NCI-H1436 (cell line): ENCODE measurements at regions not wholly inside any gene's neighbourhood (a gene's known extent, or its start where the extent isn't known, plus 50 kb on each side); places are given as distances from the start of the nearest gene placed in this dataset.

Source experiments
- DNase-seq: peaks from one replicate; lab custom pipeline; 2025; lab: John Stamatoyannopoulos, UW

DNA sequence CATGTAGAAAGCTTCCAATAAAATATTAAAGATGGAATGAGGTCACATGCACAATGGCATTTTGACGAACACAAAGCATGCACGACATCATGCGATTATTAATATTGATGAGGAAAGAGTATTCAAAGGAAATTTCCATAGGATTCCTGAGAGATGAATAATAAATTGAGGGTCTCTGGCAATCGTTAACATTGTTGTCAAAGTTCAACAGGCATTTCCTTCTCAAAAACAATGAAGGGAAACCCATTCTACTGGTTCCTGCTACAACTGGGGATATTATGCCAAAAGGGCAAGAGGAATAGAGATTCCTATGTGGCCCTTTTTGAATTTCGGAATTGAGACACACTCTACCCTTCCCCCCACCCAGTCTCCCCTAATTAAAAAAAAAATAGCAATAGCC, 128.3 kb upstream of the NUDT7 start:
- no peak for DNase-seq

DNA sequence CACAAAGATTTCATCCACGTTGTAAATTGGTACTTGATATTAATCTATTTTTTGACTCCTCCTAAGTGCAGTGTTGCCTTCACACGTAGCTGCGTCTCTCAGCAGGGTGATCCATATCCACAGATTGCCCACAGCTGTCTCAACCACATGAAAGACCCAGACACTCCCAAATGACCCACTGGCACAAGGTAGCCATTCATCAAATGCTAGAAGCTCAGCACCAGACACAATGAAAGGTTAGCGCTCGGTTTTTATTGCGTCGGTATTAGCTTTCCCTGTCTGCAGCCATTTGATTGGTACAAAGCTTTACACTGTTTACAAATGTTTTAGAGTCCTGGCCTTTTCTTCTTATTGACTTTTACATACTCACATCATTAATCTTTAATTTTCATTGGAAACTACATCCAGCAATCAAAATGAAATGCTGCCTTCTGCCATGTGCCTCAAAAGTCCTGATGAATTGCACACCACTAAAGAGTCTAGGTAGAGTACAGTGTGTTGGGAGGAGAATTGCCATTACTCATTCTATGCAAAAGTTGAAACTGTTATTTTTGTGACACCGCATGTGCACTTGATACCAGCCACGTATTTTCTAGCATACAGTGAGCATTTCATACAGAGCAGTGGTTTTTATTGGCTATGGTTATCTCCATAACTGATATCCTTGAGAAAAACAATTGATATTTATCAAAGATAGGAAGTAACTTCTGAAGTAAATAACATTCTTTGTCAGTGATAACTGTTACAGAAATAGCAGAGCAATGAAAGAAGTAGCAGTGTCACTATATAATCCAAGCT, 127.3 kb upstream of the NUDT7 start:
- no peak for DNase-seq

DNA sequence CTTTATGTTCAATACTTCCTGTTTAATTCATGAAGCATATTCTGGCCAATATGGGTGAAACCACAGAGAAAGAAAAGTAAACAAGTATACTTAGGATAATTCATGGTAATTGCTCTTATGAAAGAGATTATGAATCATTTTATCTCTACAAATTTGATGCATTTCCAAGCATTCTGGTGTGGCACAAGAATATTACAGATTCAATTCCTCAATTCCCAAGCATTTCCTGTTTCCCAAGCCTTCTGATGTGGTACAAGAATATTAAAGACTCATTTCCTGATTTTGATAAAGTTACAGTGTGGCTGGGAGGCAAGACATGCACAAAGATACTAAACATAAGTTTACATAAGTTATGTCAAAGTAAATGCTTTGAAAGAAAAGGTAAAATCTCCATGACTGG, 126.1 kb upstream of the NUDT7 start:
- DNase-seq = no peak

DNA sequence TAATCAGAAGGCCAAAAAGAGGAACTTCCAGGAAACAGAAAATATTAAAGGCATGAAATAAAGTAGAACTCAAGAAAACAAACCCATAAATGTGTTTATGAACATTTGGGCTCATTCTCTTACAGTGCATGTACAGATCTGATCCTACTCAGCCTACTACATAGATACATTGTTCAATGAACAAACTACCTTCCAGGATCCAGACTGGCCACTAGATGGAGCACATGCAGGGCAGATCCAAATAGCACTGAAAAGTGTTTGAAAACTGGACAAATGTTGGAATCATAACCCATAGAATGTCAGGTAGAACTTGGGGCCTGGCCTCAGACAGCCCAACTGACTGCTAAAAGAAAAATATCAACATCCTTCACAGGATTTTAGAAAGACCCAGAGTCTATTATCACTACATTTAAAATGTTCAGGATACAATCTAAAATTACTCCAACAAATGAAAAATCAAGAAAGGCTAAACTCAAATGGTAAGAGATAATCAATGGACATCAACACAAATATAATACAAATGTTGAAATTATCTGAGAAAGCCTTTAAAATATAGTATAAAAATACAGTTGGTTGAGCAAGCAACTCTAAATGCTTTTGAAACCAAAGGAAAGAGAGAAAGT, 122.4 kb upstream of the NUDT7 start:
- DNase-seq = peak; percentile 33

DNA sequence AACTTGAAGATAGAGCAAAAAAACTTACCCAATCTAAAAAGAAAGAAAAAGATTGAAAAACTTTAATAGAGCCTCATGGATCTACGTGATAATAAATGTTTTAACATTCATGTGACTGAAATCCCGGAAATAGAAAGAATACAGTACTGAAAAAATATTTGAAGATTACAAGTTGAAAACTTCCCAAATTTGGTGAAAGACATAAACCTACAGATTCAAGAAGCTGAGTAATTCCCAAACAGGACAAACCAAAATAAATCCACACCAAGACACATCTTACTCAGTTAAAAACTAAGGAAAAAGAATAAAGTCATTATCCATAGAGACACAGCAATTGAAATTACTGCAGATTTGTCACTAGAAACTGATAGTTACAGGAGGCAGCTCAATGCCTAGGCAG, 121.8 kb upstream of the NUDT7 start:
- DNase-seq = no peak

DNA sequence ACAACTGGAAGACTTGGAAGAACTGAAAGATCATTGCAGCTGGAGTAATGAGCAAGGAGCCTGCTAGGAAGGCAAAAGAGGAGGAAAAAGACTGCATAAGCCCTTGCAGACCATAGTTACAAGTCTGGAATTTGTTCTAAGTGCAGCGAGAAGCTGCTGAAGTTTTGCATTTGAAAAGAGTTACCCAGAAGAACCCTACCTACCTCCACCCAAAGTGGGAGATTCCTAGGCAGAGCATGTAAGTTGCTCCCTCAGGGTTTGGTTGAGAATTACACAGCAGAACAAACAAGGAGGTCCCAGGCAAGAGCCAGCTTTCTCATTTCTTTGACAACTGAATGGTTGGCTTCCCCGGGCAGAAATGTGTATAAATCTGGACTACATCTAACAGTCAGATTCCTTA, 118.7 kb upstream of the NUDT7 start:
- DNase-seq = no peak

DNA sequence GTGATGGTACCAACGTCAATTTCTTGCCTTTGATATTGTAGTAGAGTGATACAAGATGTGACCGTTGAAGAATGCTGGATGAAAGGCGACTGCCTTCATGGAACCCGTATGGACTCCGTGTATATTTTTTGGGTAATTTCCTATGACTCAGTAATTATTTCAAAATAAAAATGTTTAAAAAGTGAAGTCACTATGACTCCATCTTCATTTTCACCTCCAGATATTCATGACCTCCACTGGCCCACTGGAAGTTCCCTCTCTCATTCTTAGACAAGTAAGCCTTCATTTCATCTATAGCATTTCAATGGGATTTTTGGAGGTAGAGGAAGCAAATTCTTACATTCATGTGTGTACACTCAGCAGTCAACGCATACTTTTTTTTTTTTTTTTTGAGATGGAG, 111.8 kb upstream of the NUDT7 start:
- no peak for DNase-seq

DNA sequence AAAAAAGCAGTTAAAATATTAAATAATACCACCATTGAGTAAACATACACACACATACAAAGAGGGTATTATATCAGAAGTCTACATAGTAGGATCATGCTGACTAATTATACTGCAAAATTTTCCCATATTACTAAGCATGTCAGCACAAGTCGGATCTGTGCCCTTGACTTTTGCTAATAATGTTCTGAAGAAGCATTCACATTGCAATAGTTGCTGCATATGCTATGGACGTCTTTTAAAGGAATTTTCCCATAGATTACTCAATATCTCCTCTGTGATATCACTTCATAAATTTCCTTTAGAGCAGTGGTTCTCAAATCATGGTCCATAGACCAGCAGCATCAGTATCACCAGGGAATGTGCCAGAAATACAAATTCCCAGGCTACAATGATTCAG, 110.9 kb upstream of the NUDT7 start:
- no peak for DNase-seq

DNA sequence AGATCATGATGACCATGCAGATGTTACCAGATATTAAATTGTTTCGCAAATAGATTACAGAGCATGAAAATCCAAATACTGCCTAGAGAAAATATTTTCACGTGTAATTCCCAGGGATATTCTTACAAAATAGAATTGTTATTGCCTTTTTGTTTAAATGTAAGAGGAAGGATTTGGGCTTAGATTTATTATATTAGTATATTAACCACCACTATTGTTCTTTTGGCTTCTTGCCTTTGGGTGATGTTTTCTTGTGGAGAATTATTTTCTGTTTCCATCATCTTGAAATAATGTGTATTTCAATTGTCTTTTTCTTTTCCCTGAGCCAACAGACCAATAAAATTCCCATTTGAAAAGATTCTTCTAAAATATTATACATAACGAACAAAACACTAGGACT, 109.7 kb upstream of the NUDT7 start:
- DNase-seq = no peak

DNA sequence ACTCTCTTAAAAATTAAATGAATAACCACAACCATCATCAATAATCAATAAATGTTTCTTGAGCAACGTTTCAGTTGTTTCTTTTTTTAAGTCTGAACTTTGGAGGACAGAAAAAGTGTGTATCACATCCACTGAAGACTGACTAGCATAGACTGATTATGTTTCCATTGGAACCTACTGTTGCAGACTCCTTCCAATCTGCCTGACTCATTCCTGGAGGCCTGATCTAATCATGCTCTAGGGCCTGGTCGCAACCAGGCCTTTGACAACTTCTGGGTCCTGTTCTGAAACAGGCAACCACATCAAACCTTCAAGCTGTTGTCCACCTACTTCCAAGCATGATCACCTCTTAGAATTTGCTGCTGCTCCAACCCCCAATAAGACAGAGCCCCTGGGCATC, 109.2 kb upstream of the NUDT7 start:
- DNase-seq = no peak

DNA sequence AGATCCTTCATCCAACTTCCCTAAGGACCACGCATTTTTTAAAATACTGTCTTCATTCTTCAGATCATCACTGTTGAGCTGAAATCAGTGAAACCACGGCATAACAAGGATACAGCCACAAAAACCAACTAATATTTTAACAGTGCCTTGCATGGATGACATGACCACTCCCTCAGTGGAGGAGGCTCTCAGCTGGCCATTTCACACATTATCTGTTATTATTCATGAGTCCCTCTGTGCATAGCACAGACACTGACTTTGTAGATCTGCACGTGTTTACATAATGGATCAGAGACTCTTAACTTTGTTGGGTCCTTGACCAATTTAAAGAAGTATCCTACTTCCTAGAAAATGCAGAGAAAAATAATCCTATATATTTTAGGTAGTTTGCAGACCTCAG, 104.8 kb upstream of the NUDT7 start:
- no peak for DNase-seq

DNA sequence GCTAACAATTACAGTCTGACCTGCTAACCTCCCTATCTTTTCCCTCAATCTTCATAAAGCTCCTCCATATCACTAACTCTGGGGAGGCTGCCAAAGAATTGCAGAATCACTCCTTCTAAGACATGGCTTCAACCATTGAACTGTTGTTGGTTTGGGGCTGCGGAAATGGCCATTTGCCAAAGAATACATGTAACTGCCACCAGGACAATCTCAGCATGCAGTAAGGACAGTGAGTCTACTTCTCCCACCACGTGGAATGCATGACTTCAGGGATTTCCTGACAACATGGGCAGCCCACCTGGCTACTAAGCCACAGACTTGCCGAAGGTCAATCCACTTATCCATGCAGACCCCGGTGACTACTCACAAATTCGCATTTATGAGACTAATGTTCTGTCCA, 104.3 kb upstream of the NUDT7 start:
- no peak for DNase-seq

DNA sequence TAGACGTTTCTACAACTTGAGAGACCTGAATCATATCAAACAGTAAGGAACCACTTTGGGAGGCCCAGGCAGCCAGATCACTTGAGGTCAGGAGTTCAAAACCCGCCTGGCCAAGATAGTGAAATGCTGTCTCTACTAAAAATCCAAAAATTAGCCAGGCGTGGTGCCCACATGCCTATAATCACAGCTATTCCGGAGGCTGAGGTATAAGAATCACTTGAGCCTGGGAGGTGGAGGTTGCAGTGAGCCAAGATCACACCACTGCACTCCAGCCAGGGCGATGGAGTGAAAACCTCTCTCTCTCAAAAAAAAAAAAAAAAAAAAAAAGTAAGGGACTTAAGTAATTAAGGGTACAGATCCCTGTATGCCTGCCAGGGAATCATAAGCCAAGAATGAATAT, 103.4 kb upstream of the NUDT7 start:
- no peak for DNase-seq

DNA sequence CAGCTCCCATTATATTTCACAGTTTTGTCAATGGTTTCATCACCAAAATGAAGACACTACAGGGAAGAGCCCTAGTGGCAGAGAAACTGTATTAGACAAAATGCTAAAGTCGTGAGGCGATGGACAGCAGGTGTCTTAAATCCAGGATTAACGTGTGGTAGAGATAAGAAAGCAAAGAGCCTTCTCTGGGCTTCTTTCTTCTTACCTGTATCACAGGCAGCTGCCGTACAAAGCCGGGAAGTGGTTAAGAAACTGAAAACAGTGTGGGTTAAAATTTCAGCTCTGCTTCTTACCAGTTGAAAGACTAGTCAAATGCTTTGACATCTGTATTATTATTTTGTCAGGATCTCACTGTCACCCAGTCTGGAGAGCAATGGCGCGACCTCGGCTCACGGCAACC, 98.2 kb upstream of the NUDT7 start:
- DNase-seq = no peak

DNA sequence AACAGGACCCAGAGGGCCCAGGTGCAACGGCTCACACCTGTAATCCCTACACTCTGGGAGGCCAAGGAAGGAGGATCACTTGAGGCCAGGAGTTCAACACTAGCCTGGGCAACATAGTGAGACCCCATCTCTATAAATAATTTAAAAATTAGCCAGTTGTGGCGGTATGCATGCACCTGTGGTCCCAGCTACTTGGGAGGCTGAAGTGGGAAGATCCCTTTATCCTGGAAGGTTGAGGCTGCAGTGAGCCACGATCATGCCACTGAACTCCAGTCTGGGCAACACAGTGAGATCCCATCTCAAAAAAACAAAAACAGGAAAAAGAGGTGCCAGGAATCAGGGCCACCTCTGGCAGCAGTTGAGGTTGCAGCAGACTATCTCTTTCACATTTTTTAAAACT, 85.7 kb upstream of the NUDT7 start:
- no peak for DNase-seq

DNA sequence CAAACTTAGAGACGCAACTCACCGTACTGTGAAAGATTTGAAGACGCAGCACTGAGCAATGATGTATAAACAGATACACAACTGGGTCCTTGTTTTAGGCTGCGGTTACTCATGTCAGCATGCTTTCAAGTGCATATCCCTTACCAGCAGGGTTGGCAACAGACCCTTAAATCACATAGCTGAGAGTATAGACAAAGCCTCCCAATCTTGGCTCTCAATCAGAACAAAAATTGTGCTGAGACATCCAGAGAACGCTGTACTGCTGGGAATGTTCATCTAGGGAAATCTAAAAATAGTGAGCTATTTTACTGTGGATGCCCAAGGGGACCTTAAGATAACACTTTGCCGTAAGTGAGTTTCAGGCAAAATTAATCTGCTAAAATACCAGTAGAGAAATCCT, 84.4 kb upstream of the NUDT7 start:
- DNase-seq = no peak

DNA sequence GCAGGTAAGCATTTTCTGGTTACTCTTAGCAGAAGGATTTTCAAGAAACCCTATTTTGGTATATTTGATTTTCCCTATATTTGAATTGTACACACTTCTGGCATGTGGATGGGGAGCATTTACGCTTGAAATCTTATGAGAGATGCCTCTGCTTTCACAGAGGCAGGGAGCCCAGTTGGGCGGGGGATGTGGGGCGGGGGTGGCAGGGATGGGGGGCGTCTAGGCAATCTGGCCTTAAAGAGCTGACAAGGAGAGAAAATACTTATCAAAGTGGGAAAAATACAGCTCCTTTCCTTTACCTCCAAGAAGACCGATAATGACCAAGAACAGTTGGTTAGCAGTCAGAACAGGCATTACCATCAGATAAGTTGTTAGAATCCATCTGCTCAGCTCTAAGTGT, 79.1 kb upstream of the NUDT7 start:
- DNase-seq = no peak

DNA sequence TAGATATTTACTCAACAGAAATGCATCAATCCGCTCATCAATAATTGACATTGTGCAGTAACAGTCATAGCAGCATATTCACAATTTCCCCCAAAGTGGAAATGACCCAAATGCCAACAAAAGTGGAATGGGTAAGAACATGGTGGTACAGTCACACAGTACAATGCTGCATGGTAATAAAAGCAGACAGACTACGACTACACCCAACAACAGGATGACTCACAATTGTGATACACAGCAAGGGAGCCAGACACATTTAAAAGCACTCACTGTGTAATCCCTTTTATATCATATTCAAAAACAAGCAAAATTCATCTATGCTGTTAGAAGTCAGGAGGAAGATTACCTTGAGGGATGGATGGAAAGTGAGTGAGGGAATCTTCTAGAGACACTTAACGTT, 76.5 kb upstream of the NUDT7 start:
- no peak for DNase-seq

DNA sequence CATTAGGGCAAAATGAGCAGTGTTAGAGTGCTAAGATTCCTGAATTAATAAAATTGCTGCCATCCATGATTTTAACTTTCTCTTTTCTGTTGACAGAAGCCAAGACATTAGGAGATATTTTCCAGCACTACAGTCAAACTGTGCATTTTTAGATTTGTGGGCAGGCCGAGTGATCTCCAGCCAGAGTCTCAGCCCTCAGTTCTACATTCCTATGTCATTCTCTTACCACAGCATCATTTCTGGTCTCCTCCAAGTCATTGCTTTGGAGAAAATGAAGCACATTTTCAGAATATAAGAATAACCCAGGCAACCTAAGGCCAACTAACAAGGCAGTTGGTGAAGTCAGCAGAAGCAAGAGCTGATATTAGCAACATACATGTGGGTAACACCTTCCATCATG, 74.6 kb upstream of the NUDT7 start:
- DNase-seq = no peak

DNA sequence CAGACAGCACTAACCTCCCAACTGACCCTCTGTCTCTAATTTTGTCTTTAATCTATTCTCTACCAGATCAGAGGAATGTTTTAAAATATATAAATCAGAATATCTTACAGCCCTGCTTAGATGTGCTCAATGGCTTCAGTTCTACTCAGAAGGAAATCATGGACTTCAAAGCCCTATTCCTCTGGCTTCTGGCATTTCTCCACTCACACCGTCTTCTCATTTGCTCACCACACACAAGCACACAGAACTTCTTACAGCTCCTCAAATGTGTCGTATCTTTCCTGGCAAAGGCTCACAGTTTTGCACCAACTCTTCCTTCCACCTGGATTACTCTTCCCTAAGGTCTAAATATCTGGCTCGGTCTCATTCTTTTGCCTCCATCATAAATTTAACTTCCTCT, 71.6 kb upstream of the NUDT7 start:
- DNase-seq = no peak

DNA sequence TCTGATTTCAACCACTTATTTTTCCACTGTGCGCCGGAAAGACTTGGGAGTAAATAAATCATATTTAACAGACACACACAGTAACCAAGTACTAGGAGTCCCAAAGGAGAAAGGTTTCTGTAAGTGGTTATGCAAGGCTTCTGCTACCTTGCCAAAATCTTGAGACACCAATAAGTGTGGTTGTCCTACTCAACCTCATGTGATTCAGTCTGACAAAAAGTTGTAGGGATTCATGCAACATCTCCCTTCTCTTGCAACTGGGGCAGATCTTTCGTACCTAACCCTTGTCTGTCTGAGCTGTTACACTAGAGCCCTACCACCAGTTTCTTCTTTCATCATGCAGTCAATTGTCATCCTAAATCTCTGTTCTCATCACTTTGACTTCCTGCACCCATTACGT, 69.9 kb upstream of the NUDT7 start:
- DNase-seq = no peak

DNA sequence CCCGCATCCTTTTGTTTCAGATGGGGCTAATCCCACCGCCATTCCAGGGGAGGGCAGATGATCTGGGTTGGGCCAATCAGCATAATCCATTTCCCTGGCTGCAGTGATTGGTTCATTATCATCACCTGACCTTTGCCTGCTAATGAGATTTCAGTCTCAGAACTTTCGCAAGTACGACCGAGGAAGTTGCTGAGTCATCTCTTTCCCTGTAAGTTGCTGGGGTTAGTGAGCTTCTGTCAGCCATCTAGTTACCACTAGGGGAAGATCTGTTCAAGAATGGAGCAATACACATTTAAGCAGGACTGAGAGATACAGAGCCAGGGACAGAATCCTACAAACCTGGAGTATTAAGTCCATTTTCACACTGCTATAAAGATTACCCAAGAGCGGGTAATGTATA, 65.3 kb upstream of the NUDT7 start:
- DNase-seq = no peak

DNA sequence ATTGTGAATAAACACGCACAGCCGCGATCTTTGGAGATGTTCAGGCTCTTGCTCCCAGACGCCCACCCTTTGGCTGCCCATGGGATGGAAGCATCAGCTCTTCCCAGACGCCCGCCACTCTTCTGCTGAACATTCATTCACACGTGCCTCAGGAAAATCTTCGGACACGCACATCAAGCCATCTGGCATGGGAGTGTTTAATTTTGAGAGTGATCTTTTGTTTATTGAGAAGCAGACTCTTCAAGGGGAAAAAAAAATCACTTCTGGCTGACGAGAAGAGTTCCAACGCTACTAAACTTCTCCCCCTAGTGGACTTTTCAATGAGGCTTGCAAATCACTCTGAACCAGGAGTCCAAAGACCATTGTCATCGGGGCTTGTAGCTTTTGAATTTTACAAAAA, 62.0 kb upstream of the NUDT7 start:
- peak; percentile 58 for DNase-seq

DNA sequence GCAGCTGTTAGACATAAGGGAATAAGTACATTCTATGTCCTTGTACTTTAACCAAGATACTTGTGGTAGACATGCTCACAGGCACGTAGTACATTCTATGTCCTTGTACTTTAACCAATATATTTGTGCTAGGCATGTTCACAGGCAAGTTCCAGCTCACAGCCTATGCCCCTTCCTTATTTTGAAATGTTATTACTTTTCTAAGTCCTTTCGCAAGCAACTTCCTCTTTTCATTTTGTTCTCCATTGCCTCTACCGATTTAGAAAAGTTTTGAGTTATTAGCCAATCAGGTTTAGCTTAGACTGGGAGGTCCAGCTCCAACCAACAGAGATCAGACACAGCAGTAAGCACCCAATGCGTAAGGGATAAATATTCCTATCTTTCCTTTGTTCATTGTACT, 60.1 kb upstream of the NUDT7 start:
- no peak for DNase-seq
